ENCODE measurements at regions not wholly inside any gene's neighbourhood (a gene's known extent, or its start where the extent isn't known, plus 50 kb on each side); places are given as distances from the start of the nearest gene placed in this dataset.

- Histone ChIP-seq H3K36me3 (no peaks in the 10 kb centered on the region), H3K4me3 (no peak overlapping the region), H3K4me1 (no peaks in the 10 kb centered on the region), H3K9me3 (no peaks in the 10 kb centered on the region), H3K27me3 (no peaks in the 10 kb centered on the region), H3K27ac (no peak overlapping the region)
- no peak for DNase-seq
- no CpG with 5 or more reads among the region's 2 CpGs for WGBS, 2 donors
- TF ChIP-seq CTCF (IDR thresholded peaks at IDR 0.05): no peak
- TF ChIP-seq POLR2A (IDR thresholded peaks at IDR 0.05): no peak
- intact Hi-C loops (cut with DNase I): no loop called here
Measured at GRCh38 chr1:170388489-170388888, 143.5 kb upstream of the GORAB start.

GRCh38 chr1:170395149-170395548 lies 136.8 kb upstream of the GORAB start:
- peaks cover 0 to 3% (median 0%) of the 10 kb centered on the region in 4 donors for H3K27me3 ChIP-seq
- no peaks in the 10 kb centered on the region for H3K4me1 ChIP-seq
- H3K36me3 ChIP-seq: no peaks in the 10 kb centered on the region
- no peak for TF ChIP-seq POLR2A (IDR thresholded peaks at IDR 0.05)
- no peak for TF ChIP-seq CTCF (IDR thresholded peaks at IDR 0.05)
- WGBS, 2 donors: 94 to 95% methylated on average over 1 to 2 of the region's 2 CpGs
- no peak for DNase-seq
- intact Hi-C loops (cut with DNase I): no loop called here
- H3K27ac ChIP-seq: no peak overlapping the region
- no peak overlapping the region for H3K4me3 ChIP-seq
- no peaks in the 10 kb centered on the region for H3K9me3 ChIP-seq

- Histone ChIP-seq H3K27ac (no peak overlapping the region), H3K9me3 (no peaks in the 10 kb centered on the region)
- intact Hi-C loops (cut with DNase I): no loop called here
Measured at GRCh38 chr1:170397061-170397460, 134.9 kb upstream of the GORAB start.

GRCh38 chr1:170402476-170403311 lies 129.3 kb upstream of the GORAB start:
- WGBS, 2 donors: 57 to 69% methylated on average over 4 of the region's 4 CpGs
- no peaks in the 10 kb centered on the region for H3K36me3 ChIP-seq
- intact Hi-C loops (cut with DNase I): no loop called here
- DNase-seq: no peak
- H3K27me3 ChIP-seq: no peaks in the 10 kb centered on the region
- no peak overlapping the region for H3K4me3 ChIP-seq
- no peak for TF ChIP-seq POLR2A (IDR thresholded peaks at IDR 0.05)
- H3K9me3 ChIP-seq: no peaks in the 10 kb centered on the region
- H3K4me1 ChIP-seq: peaks cover 0 to 8% (median 0%) of the 10 kb centered on the region in 3 donors
- H3K27ac ChIP-seq: peak overlapping the region in 2 of 4 donors; percentile 9 to 46

More at GRCh38 chr1:170397061-170397460, 134.9 kb upstream of the GORAB start:
- TF ChIP-seq POLR2A (IDR thresholded peaks at IDR 0.05) (no peak), CTCF (IDR thresholded peaks at IDR 0.05) (no peak)
- Histone ChIP-seq H3K4me3 (no peak overlapping the region), H3K4me1 (peaks cover 0 to under 1% (median 0%) of the 10 kb centered on the region in 3 donors), H3K36me3 (no peaks in the 10 kb centered on the region), H3K27me3 (peaks cover 0 to 3% (median 0%) of the 10 kb centered on the region in 4 donors)
- DNase-seq: no peak

- TF ChIP-seq CTCF (IDR thresholded peaks at IDR 0.05) (no peak), POLR2A (IDR thresholded peaks at IDR 0.05) (no peak)
- Histone ChIP-seq H3K27ac (no peak overlapping the region), H3K4me1 (peaks cover 0 to 6% (median 0%) of the 10 kb centered on the region in 3 donors), H3K4me3 (no peak overlapping the region), H3K27me3 (no peaks in the 10 kb centered on the region), H3K36me3 (no peaks in the 10 kb centered on the region), H3K9me3 (no peaks in the 10 kb centered on the region)
- intact Hi-C loops (cut with DNase I): no loop called here
- 39 to 56% methylated on average over 2 of the region's 2 CpGs for WGBS, 2 donors
- DNase-seq: no peak
Measured at GRCh38 chr1:170407138-170407537, 124.8 kb upstream of the GORAB start.
